ENCODE measurements at regions not wholly inside any gene's neighbourhood (a gene's known extent, or its start where the extent isn't known, plus 50 kb on each side); places are given as distances from the start of the nearest gene placed in this dataset.

- DNase-seq (ENCODE audit: extremely low read depth, low read depth), result no peak
These were observed 123.5 kb upstream of the CST7 start for GRCh38 chr20:24825591-24825990.

GRCh38 chr20:24827603-24828295 lies 121.3 kb upstream of the CST7 start:
- TF ChIP-seq, protein P1, sequence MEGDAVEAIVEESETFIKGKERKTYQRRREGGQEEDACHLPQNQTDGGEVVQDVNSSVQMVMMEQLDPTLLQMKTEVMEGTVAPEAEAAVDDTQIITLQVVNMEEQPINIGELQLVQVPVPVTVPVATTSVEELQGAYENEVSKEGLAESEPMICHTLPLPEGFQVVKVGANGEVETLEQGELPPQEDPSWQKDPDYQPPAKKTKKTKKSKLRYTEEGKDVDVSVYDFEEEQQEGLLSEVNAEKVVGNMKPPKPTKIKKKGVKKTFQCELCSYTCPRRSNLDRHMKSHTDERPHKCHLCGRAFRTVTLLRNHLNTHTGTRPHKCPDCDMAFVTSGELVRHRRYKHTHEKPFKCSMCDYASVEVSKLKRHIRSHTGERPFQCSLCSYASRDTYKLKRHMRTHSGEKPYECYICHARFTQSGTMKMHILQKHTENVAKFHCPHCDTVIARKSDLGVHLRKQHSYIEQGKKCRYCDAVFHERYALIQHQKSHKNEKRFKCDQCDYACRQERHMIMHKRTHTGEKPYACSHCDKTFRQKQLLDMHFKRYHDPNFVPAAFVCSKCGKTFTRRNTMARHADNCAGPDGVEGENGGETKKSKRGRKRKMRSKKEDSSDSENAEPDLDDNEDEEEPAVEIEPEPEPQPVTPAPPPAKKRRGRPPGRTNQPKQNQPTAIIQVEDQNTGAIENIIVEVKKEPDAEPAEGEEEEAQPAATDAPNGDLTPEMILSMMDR (IDR thresholded peaks at IDR 0.05; ENCODE audit: low read depth, low read length), result no peak
- no peak for DNase-seq (ENCODE audit: extremely low read depth, low read depth)

More at GRCh38 chr20:24825591-24825990, 123.5 kb upstream of the CST7 start:
- TF ChIP-seq, protein P1 (IDR thresholded peaks at IDR 0.05; ENCODE audit: low read depth, low read length), result no peak

- no peak for DNase-seq (ENCODE audit: extremely low read depth, low read depth)
- TF ChIP-seq, protein P1 (IDR thresholded peaks at IDR 0.05; ENCODE audit: low read depth, low read length), result no peak
These were observed 119.9 kb upstream of the CST7 start for GRCh38 chr20:24828992-24829648.

DNA sequence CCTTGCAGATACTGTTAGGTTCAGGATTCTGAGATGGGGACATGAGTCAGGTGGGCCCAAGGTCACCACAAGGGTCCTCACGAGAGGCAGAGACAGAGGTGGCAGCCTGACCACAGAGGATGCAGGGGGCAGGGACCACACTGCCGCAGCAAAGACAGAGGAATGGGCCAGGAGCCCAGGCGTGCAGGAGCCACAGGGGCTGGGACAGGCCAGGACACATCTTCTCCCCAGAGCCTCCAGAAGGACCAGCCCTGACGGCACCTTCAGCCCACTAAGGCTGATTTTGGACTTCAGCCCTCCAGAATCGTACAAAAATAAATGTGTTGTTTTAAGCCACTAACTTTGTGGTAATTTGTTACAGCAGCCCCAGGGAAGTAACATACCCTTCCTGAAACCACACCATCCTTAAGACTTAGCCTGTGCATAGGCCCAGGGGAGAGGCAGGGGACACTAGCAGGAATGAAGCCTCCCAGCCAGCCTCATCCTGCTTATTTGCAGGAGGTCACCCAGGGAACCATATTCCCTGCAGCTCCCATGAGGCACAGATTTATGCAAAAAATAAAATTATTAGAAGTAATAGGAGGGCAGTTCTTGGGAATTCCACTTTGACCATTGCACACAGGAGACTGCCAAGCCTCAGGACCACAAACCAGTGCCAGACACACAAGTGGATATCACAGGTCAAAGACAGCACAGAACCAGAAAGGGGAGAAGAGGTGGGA lies 119.3 kb upstream of the CST7 start:
- no peak for DNase-seq (ENCODE audit: extremely low read depth, low read depth)
- TF ChIP-seq, protein P1 (IDR thresholded peaks at IDR 0.05; ENCODE audit: low read depth, low read length), result no peak

GRCh38 chr20:24830649-24831048 lies 118.4 kb upstream of the CST7 start:
- DNase-seq (ENCODE audit: extremely low read depth, low read depth), result no peak
- TF ChIP-seq, protein P1 (IDR thresholded peaks at IDR 0.05; ENCODE audit: low read depth, low read length), result no peak

- no peak for DNase-seq (ENCODE audit: extremely low read depth, low read depth)
- TF ChIP-seq, protein P1 (IDR thresholded peaks at IDR 0.05; ENCODE audit: low read depth, low read length), result no peak
These were observed 117.8 kb upstream of the CST7 start for GRCh38 chr20:24831232-24831631.

GRCh38 chr20:24832518-24832917 lies 116.6 kb upstream of the CST7 start:
- TF ChIP-seq, protein P1 (IDR thresholded peaks at IDR 0.05; ENCODE audit: low read depth, low read length), result no peak
- DNase-seq (ENCODE audit: extremely low read depth, low read depth), result no peak

All from AG09319 (cell line).